ENCODE measurements at regions not wholly inside any gene's neighbourhood (a gene's known extent, or its start where the extent isn't known, plus 50 kb on each side); places are given as distances from the start of the nearest gene placed in this dataset.

- intact Hi-C loops (cut with DNase I) = loop anchor here (2.0 to 10.0 kb wide), 7 partner anchors 90 to 340 kb away; partner anchors contain the start of genes AFTPH (in 1 of the 2) and SERTAD2 (in 1 of the 2)
- Histone ChIP-seq H3K36me3 (replicated peaks in 1 of 2) (no peaks in the 10 kb centered on the region), H3K27ac (peak overlapping the region in 4 of 5 donors; percentile 76 to 89 (median 82)), H3K4me1 (replicated peaks in 1 of 2) (peaks cover 6 to 7% of the 10 kb centered on the region in 2 donors), H3K27me3 (no peaks in the 10 kb centered on the region), H3K9me3 (replicated peaks in 1 of 3) (no peaks in the 10 kb centered on the region), H3K4me3 (peak overlapping the region in 2 of 4 donors; percentile 61 to 68)
- TF ChIP-seq CTCF (IDR thresholded peaks at IDR 0.05) (peak in 5 of 6 experiments; percentile 17 to 97 (median 96)), POLR2A (IDR thresholded peaks at IDR 0.05) (peak in 1 of 2 donors; percentile 32)
- WGBS, 4 donors = 0 to 1% (median 0%) methylated on average over 18 to 67 of the region's 67 CpGs
- peak; percentile 62 to 85 (median 74) for DNase-seq
Measured at GRCh38 chr2:64865073-64865830, 123.9 kb upstream of the SLC1A4 start.

GRCh38 chr2:64865831-64866345, 123.3 kb upstream of the SLC1A4 start:
- H3K27ac ChIP-seq = no peak overlapping the region
- peaks cover 6 to 7% of the 10 kb centered on the region in 2 donors for H3K4me1 ChIP-seq (replicated peaks in 1 of 2)
- peak overlapping the region in 1 of 4 donors; percentile 68 for H3K4me3 ChIP-seq
- H3K36me3 ChIP-seq (replicated peaks in 1 of 2) = no peaks in the 10 kb centered on the region
- no peaks in the 10 kb centered on the region for H3K27me3 ChIP-seq
- no peaks in the 10 kb centered on the region for H3K9me3 ChIP-seq (replicated peaks in 1 of 3)
- no peak for DNase-seq
- TF ChIP-seq CTCF (IDR thresholded peaks at IDR 0.05) = peak in 2 of 6 experiments; percentile 36 to 45
- no peak for TF ChIP-seq POLR2A (IDR thresholded peaks at IDR 0.05)
- intact Hi-C loops (cut with DNase I) = loop anchor here (2.0 to 10.0 kb wide), 7 partner anchors 91 to 341 kb away; partner anchors contain the start of genes AFTPH (in 1 of the 2) and SERTAD2 (in 1 of the 2)
- 48 to 55% (median 50%) methylated on average over 8 to 10 of the region's 10 CpGs for WGBS, 4 donors

GRCh38 chr2:64866797-64867196, 122.4 kb upstream of the SLC1A4 start:
- peaks cover 6 to 7% of the 10 kb centered on the region in 2 donors for H3K4me1 ChIP-seq (replicated peaks in 1 of 2)
- no peaks in the 10 kb centered on the region for H3K36me3 ChIP-seq (replicated peaks in 1 of 2)
- no peak overlapping the region for H3K4me3 ChIP-seq
- no peaks in the 10 kb centered on the region for H3K27me3 ChIP-seq
- no peak overlapping the region for H3K27ac ChIP-seq
- WGBS, 4 donors = 47 to 51% (median 49%) methylated on average over 5 to 8 of the region's 8 CpGs
- peak in 5 of 7 donors; percentile 27 to 74 (median 47) for DNase-seq
- intact Hi-C loops (cut with DNase I) = loop anchor here (5.0 to 10.0 kb wide), 6 partner anchors 92 to 342 kb away; partner anchors contain the start of genes AFTPH (in 1 of the 2) and SERTAD2 (in 1 of the 2)
- no peaks in the 10 kb centered on the region for H3K9me3 ChIP-seq (replicated peaks in 1 of 3)
- TF ChIP-seq CTCF (IDR thresholded peaks at IDR 0.05) (no peak), POLR2A (IDR thresholded peaks at IDR 0.05) (no peak)

GRCh38 chr2:64867253-64867996, 121.8 kb upstream of the SLC1A4 start:
- Histone ChIP-seq H3K27me3 (no peaks in the 10 kb centered on the region), H3K4me1 (replicated peaks in 1 of 2) (peaks cover 6 to 7% of the 10 kb centered on the region in 2 donors), H3K36me3 (replicated peaks in 1 of 2) (no peaks in the 10 kb centered on the region), H3K4me3 (no peak overlapping the region), H3K9me3 (replicated peaks in 1 of 3) (no peaks in the 10 kb centered on the region), H3K27ac (no peak overlapping the region)
- no peak for TF ChIP-seq CTCF (IDR thresholded peaks at IDR 0.05)
- no peak for TF ChIP-seq POLR2A (IDR thresholded peaks at IDR 0.05)
- no peak for DNase-seq
- WGBS, 4 donors = 72 to 84% (median 76%) methylated on average over 8 to 9 of the region's 9 CpGs
- intact Hi-C loops (cut with DNase I) = loop anchor here (5.0 to 10.0 kb wide), 6 partner anchors 93 to 343 kb away; partner anchors contain the start of genes AFTPH (in 1 of the 2) and SERTAD2 (in 1 of the 2)
